GM21367 (cell line): ENCODE measurements at regions not wholly inside any gene's neighbourhood (a gene's known extent, or its start where the extent isn't known, plus 50 kb on each side); places are given as distances from the start of the nearest gene placed in this dataset.

ENCODE experiments used
- ATAC-seq: cut with Tn5 transposase; IDR thresholded peaks from one replicate; pipeline ENCODE4 v1.9.1; 2021; ENCODE audit not compliant: unreplicated experiment

- no peak for ATAC-seq
These were observed 590.6 kb downstream of the EPHA7 start for GRCh38 chr6:92828788-92829187.

DNA sequence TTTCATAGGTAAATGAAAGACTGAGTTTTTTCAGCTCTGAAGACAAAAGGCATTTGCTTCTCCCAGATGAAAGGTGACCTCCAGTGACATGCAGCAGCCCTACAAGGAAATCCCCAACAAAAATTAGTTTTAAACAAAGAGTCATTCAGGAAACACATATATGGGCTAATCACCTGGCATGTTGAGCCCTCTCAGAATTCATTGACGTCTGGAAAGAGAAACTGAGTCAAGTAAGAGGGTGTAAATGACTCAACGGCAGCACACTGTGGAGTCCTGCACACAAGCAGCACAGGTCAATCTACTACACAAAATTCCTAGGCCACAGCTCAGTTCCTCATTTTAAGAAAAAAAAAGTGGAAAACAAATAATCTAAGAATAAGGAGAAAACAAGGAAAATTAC, 592.3 kb downstream of the EPHA7 start:
- no peak for ATAC-seq

- ATAC-seq: no peak
These were observed 592.7 kb downstream of the EPHA7 start for GRCh38 chr6:92826633-92827032.

DNA sequence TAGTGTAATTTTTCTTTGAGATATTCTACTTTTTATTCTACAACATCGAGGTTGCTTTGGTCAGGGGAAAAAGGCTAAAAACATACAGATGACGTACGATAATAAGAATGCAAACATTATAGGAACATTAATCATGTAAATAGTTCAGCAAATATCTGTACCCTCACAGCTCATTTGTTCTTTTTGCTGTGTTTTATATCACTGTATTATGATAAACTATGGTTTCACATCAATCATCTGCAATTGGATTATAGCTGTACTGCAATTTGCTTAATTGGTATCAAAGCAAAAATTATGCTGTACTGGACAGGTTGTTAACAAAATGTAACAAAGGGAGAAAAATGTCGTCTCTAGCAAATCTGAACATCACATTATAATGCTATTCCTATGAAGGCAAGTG, 597.1 kb downstream of the EPHA7 start:
- ATAC-seq: no peak

DNA sequence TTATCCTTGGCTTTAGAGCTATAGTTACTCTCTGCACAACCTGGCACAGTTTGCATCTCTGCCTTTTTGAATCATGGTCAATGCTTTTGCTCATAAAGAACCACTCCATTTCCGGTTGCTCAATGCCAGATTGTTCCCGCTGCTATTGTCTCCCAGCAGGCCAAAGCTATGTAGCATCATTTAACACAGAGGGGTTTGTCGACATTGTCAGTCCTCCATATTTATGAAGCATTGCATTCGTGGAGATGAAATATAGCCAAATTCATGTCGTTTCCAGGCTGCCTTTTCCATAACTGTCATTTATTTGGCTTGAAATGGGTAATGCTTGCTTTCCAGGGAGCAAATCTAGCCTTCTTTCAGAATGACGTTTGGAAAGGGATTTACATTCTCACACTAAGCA, 598.8 kb downstream of the EPHA7 start:
- no peak for ATAC-seq

GRCh38 chr6:92810913-92811312, 608.4 kb downstream of the EPHA7 start:
- ATAC-seq: peak; percentile 98

GRCh38 chr6:92806254-92806653, 613.1 kb downstream of the EPHA7 start:
- no peak for ATAC-seq

GRCh38 chr6:92791403-92791802, 628.0 kb downstream of the EPHA7 start:
- no peak for ATAC-seq

- ATAC-seq: no peak
These were observed 629.0 kb downstream of the EPHA7 start for GRCh38 chr6:92790381-92790780.

DNA sequence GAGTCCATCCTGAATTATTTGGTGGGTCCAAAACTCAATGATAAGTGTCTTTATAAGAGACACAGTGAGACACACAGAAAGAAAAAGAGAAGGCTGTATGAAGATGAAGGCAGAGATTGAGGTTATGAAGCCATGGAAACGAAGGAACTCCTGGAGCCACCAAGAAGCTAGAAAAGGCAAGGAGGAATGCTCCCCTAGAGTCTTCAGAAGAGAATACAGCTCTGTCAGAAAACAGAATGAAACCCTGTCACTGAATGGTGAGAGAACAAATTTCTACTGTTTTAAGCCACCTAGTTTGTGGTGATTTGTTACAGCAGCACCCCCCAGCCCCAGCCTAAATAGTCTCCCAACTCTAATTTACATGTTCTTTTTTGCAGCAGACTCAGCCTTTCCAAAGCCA, 635.1 kb downstream of the EPHA7 start:
- no peak for ATAC-seq

DNA sequence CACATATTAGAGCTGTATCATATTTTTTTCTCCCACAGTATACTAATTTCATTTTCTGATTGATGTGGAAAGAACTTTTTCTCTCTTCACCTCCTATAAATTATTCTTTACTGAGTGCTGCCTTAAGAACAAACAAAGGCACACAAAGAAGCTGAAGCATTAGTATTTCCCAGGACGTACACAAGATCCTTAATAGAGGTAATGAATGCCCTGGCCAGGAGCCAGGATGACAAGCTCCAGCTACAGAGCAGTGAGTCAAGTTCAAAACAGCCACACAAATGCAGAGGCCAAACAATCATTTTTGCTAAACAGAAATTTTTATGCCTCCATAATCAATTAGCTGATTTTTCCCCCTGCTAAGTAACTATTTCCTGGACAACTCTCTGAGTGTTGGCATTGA, 639.6 kb downstream of the EPHA7 start:
- ATAC-seq: no peak

DNA sequence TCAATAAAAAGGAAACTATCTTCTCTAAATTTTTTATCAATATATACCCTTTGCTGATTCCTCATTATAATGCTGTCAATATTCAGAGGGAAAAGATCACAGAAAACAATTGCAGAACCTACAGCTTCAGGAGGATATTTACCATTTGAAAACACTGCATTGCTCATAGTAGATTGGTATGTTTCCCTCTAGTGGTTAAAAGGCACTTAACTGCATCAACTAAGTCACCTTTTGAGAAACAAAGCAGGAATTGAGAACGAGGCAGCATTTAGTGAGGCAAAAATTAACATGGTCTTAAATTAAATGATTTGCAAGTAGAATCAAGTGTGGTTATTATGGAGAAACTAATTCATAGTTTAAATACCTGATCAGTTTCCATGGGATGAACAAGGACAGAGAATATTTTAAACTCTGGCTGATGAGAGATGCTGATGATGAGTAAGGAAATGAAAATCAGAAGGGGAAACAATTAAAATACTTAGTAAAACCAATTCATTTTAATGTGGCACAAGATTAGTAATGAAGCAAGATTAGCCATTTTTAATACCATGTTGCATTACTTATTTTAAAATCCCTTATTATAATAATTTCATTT, 642.1 kb downstream of the EPHA7 start:
- no peak for ATAC-seq

GRCh38 chr6:92770540-92770939, 648.8 kb downstream of the EPHA7 start:
- ATAC-seq: no peak

DNA sequence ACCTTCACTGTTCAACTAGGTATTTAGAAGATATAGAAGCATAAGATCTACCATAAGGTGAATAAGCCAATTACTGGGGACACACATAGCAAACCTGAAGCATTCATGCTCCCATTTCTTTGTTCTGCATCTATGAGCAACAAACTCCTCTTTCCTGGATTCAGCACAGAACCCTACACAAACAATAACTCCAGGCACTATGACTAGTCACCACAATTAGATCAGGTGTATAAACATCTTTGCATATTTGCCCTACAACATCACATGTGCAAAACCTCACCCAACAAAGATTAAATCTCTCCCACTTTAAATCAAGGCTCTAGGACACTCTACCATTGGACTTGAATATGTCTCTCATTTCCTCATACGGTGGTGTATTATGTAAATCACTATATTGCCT, 652.3 kb downstream of the EPHA7 start:
- no peak for ATAC-seq

GRCh38 chr6:92763680-92764079, 655.7 kb downstream of the EPHA7 start:
- no peak for ATAC-seq

DNA sequence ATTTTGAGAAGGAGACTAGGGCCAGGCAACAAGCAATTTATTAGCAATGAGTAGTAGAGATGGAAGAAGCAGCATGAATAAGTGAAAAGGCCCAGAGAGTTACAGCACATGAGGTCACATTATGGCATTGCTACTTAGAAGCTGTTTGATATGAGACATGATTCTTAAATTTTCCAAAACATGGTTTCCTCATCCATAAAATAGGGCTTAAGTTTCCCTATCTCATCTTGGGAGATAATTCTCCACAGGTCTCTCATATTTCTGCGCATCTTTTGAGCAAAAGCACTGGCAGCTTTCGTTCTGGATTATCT, 656.1 kb downstream of the EPHA7 start:
- ATAC-seq: no peak

DNA sequence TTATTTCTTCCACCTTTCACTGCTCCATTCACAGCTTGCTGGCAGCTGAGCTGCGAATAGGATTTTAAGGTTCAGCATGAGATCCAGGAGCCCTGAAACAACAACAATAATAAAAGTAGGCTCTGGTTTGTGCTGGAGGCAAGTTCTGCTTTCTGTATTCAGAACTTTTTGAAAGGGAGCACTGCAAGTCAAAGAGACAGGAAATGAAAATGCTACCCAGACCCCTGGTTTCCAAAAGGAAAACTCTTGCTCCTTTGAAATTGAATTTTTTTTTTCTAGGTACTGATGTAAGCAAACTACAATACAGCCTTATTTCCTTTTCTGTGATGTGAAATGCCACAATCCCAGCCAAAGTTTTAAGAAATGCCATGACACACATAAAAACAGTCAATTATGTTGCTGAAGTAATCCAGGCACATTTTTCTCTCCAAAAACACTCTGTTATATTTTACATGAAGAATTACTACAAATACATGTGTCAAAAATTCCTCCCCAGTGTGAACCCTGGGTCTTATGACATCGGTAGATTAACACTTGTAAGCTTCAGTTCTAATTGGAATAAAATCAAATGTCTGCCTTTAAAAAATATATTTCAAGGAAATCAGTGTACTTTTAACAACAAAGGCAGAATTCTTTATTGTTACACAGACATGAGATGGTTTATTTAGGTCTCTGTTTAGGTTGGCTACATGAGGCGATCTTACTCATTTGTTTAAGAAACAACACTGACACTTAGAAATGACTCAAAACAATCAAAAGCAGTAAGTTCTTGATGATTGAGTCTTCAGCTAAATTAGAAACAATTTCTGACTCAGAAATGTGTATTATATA, 656.7 kb downstream of the EPHA7 start:
- ATAC-seq: no peak

- ATAC-seq: no peak
These were observed 660.2 kb downstream of the EPHA7 start for GRCh38 chr6:92759178-92759577.

- ATAC-seq: no peak
These were observed 661.4 kb downstream of the EPHA7 start for GRCh38 chr6:92757925-92758324.

- ATAC-seq: no peak
These were observed 662.4 kb downstream of the EPHA7 start for GRCh38 chr6:92756912-92757311.

DNA sequence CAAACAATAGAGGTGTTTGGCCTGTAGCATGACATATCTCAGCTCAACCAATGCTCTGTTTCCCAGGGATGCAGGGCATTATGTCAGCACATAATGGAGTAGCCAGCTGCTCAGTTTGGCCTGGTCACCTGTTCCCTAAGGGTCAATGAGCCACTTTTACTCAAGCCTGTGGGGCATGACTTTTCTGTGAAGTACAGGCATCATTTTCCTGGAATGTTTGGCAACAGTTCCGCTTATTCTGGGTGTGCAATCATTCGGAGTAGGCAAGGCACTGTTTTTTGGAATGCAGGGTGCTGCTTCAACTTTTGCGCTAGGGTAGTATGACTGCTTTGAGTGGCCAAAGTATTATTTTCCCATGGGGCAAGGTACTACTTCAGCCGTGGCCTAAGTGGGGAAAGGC, 665.4 kb downstream of the EPHA7 start:
- ATAC-seq: no peak

- ATAC-seq: no peak
These were observed 667.2 kb downstream of the EPHA7 start for GRCh38 chr6:92752114-92752513.

DNA sequence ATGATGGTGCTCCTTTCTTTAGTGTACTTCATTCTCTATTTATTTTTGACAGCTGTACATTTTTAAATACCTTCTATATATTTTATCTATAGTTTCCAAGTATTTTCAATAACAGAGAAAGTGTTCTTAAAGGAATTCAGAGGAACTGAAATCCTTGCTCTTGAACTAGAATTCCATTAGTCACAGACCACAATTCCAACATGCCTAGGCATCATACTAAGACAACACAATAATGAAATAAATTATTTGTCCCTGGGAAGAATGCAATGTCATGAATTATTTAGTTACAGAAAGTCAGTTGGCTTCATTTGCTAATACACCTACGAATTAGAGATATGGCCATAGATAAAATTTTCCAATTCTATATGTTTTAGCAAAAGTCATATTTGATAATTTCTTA, 671.2 kb downstream of the EPHA7 start:
- ATAC-seq: no peak
